GOT3 (cell line): ENCODE measurements at regions not wholly inside any gene's neighbourhood (a gene's known extent, or its start where the extent isn't known, plus 50 kb on each side); places are given as distances from the start of the nearest gene placed in this dataset.
A peak's percentile ranks its signal among the peaks of the same experiment; 100 is the strongest.
"Not testable (repeated sequence)": the region's sequence is repeated elsewhere in the genome, so short reads cannot be mapped to it uniquely, and the experiment has no call there.

Source experiments
- DNase-seq: peaks from one replicate; lab custom pipeline; 2025; ENCODE audit warnings: mixed read lengths; lab: John Stamatoyannopoulos, UW

DNA sequence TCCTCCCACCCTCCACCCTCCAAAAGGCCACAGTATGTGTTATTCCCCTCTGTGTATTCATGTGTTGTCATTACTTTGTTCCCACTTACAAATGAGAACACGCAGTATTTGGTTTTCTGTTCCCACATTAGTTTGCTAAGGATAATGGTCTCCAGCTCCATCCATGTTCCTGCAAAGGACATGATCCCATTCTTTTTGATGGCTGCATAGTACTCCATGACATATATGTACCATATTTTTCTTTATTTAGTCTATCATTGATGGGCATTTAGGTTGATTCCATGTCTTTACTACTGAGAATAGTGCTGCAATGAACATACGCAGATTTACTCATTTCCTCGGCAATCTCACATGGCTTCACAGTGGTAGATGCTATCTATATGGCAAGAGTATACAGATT is 453.6 kb upstream of the CFAP20DC start:
- DNase-seq, result no peak

DNA sequence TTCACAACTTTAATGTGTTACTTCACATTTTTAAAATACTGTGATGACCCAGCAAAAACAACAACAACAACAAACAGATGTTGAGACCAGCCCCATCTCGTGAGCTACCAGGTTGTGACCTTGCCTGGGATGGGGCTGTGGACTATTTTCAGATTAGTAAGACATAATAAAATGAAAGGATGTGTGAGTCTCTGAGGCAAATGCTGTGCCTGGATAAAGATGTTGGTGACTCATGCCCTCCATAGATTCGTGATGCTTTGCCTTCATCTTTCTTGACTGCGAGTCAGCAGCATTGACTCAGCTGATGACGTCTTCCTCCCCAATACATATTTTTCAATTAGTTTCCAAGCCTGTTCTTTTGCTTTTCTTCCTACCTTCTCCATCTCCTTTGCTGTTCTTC is 453.0 kb upstream of the CFAP20DC start:
- DNase-seq, result peak; percentile 4

- no peak for DNase-seq
Measured at GRCh38 chr3:59499954-59500353, 450.1 kb upstream of the CFAP20DC start.

- no peak for DNase-seq
Measured at GRCh38 chr3:59499000-59499399, 449.2 kb upstream of the CFAP20DC start.

- DNase-seq, result no peak
Measured at GRCh38 chr3:59496250-59496649, 446.4 kb upstream of the CFAP20DC start.

DNA sequence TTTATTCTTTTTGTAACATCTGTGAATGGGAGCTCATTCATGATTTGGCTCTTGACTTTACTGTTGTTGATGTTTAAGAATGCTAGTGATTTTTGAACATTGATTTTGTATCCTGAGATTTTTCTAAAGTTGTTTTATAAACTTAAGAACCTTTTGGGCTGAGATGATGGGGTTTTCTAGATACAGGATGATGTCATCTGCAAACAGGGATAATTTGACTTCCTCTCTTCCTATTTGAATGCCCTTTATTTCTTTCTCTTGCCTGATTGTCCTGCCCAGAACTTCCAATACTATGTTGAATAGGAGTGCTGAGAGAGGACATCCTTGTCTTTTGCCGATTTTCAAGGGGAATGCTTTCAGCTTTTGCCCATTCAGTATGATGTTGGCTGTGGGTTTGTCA is 445.1 kb upstream of the CFAP20DC start:
- DNase-seq, result not testable (repeated sequence)

GRCh38 chr3:59486520-59486919 is 436.7 kb upstream of the CFAP20DC start:
- DNase-seq, result no peak

- no peak for DNase-seq
Measured at GRCh38 chr3:59483191-59483590, 433.4 kb upstream of the CFAP20DC start.

GRCh38 chr3:59482684-59483083 is 432.9 kb upstream of the CFAP20DC start:
- DNase-seq, result no peak

DNA sequence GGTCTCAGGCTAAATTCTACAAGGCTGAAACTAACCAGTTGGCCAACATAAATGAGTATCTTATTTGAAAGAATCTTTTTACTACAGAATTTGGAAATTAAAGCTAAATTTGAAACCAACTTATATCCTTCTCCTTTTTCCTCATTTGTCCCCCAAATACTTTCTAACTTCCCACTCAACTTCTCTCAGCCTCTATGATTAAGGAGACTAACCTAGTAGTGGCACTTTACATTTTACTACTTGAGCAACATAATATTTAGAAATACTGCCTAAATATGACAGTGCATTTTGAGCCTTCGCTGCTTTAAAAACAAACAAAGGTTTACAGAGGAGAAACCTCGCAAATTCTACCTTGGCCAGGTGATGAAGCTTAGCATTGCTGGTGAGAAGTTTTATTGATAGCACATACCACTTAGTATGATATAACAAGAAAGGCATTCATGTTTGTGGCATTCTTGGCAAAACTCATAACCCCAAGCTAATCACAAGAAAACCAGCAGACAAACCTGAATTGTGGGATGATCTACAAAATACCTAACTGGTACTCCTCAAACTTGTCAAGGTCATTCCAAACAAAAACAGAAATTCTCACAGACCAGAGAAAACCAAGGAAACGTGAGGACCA is 432.1 kb upstream of the CFAP20DC start:
- DNase-seq, result no peak

DNA sequence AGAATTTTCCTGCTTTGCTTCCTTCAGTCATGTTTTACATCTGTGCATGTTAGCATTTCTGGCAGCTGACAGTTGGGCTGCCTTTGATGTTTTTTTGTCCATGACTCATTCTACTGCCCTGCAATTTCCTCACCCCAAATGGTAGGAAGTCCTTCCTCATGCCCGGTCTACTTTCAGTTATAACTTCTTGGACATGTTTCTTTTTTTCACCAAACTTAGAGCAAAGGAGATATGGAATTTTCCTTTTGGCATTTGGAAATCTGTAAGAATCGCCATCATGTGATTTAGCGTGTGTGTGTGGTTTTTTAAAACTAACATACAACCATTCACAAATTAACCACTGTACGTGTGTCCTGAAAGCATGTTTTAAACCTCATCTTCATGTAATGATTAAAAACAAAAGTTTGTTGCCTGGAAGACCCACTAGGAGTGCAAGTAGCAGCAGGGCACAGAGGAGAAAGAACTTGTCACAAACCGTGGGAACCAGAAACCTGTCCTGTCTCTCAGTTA is 430.7 kb upstream of the CFAP20DC start:
- DNase-seq, result no peak

GRCh38 chr3:59473636-59474035 is 423.8 kb upstream of the CFAP20DC start:
- DNase-seq, result no peak

GRCh38 chr3:59472541-59472940 is 422.7 kb upstream of the CFAP20DC start:
- DNase-seq, result no peak

DNA sequence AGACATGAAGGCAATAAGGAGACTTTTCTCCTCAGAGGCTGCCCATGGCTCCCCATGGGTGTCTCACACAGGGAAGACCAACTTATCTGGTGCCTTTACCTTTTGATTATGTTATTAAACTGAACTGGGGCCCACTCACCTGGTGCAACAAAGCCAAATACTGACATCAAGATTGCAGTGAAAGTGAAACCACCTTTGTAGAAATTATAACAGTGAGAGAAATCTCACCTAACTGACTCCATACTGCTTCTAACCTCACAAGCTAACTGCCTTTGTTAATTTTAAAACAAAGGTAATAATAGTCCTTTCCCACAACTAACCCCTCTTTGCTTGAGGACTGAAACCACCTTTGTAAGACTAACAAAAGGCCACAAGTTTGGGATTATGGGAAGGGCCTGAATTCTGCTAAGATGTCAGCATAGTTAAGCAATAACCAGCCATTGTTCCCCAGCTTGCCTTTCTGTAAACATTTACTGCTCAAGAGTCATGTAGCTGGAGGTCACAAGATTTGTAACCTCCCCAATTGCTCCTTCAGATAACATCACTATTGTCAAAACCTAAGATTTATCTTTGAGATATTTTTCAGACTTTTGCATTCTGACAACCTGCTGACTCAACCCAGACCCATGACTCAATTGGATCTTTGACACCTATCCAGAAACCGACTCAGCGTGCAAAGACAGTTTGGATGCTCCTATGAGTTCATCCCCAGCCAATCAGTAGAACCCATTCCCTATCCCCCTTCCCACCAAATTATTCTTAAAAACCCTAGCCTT is 420.3 kb upstream of the CFAP20DC start:
- no peak for DNase-seq

DNA sequence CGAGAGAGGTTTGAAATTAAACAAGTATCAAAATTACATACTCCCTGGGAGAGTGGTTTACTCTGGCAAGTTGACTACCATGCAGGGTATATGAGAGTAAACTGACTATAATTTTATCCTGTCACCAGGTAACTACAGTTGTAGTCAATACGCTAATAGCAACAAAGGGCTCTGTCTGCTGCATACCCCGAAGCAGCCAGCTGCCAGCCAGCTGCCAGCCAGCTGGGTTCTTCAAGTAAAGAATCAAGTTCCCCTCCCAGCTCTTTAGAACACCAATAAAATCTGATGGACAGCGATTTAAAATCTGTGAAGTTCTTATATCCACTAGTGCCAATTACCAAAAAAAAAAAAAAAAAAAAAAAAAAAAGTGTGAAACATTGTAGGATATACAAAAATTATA is 417.7 kb upstream of the CFAP20DC start:
- no peak for DNase-seq

GRCh38 chr3:59464187-59464586 is 414.4 kb upstream of the CFAP20DC start:
- no peak for DNase-seq

GRCh38 chr3:59463253-59463652 is 413.4 kb upstream of the CFAP20DC start:
- DNase-seq, result no peak

DNA sequence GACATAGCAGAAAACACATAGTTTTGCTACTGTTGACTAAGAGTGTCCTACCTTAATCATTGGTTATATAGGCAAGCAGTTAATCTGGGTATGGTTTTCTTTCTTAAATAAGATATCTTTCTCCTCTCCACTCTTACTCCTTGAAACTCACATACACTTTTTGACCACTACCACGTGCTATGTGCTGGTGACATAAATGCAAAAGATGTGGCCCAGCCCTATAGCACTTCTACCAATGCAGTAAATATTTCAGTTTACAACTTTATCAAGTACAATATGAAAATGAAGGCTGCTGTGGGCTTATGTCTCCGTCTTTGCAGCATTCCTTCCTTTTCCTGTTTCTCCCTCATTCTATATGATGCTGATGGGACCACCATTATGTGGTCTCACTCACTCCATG is 410.2 kb upstream of the CFAP20DC start:
- DNase-seq, result no peak

GRCh38 chr3:59456852-59457485 is 407.1 kb upstream of the CFAP20DC start:
- no peak for DNase-seq

DNA sequence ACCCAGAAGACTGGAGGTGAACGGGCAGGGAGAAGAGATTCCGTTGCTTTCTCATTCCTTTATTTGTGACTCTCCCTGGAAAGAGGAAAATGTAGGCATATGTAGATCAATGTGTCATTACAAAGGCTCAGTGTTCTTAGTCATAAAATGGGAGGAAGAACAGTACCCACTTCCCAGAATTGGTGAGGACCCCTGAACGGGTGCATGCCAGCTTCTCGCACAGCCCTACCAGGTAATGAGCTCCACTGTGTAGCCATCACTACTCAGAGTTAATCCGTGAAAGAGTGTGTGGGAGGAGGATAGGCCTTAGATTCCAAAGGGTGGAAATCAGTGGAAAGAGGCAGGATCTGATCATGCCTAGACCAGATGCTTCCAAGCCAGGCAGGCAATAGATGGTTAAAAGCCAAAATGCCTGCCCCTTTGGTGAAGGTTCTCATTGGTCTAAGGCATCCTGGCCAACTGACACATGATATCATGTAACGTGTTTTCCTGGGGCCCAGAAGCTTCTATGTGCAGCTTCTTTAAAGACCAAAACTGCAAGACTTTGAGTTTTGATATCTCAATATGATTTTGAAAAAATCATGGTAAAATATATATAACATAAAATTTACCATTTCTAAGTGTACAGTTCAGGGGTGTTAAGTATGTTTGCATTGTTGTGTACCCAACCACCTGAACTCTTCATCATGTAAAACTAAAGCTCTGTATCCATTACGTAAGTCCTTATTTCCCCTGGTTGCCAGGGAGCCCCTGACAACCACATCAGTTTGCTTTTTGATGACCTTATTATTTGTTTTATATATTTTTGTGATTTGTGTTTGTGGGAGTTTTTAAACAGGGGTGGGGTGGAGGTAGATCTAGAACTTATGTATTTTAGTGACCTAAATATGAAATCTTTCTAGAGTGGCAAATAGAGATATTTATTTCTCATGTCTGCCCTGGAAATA is 402.2 kb upstream of the CFAP20DC start:
- DNase-seq, result no peak

- DNase-seq, result no peak
Measured at GRCh38 chr3:59450946-59451763, 401.3 kb upstream of the CFAP20DC start.
